ENCODE measurements at regions not wholly inside any gene's neighbourhood (a gene's known extent, or its start where the extent isn't known, plus 50 kb on each side); places are given as distances from the start of the nearest gene placed in this dataset.

GRCh38 chr4:22336822-22337221 lies 179.0 kb downstream of the ADGRA3 start:
- WGBS, 4 donors, result 91 to 96% (median 93%) methylated on average over 6 of the region's 6 CpGs
- H3K36me3 ChIP-seq, result no peaks in the 10 kb centered on the region
- peaks cover 0 to 4% (median 0%) of the 10 kb centered on the region in 12 donors for H3K9me3 ChIP-seq
- no peak overlapping the region for H3K27ac ChIP-seq
- H3K4me1 ChIP-seq, result peaks cover 0 to 4% (median 0%) of the 10 kb centered on the region in 12 donors
- H3K4me3 ChIP-seq, result no peak overlapping the region
- no peak for ATAC-seq
- no peaks in the 10 kb centered on the region for H3K27me3 ChIP-seq
- no peak for DNase-seq
- intact Hi-C loops (cut with DNase I), result no loop called here
- TF ChIP-seq CTCF (IDR thresholded peaks at IDR 0.05) (no peak), POLR2A (IDR thresholded peaks at IDR 0.05) (no peak)

GRCh38 chr4:22334155-22334554 lies 181.7 kb downstream of the ADGRA3 start:
- Histone ChIP-seq H3K4me1 (peaks cover 0 to 4% (median 0%) of the 10 kb centered on the region in 12 donors), H3K4me3 (no peak overlapping the region), H3K27me3 (no peaks in the 10 kb centered on the region), H3K27ac (no peak overlapping the region), H3K36me3 (no peaks in the 10 kb centered on the region), H3K9me3 (peaks cover 0 to 6% (median 0%) of the 10 kb centered on the region in 12 donors)
- DNase-seq, result no peak
- 90 to 98% (median 94%) methylated on average over 2 of the region's 2 CpGs for WGBS, 4 donors
- no peak for ATAC-seq
- no peak for TF ChIP-seq POLR2A (IDR thresholded peaks at IDR 0.05)
- TF ChIP-seq CTCF (IDR thresholded peaks at IDR 0.05), result no peak
- intact Hi-C loops (cut with DNase I), result no loop called here

GRCh38 chr4:22324422-22324821 lies 191.4 kb downstream of the ADGRA3 start:
- no peak overlapping the region for H3K27ac ChIP-seq
- intact Hi-C loops (cut with DNase I), result no loop called here
- no peak for TF ChIP-seq POLR2A (IDR thresholded peaks at IDR 0.05)
- no peak for TF ChIP-seq CTCF (IDR thresholded peaks at IDR 0.05)
- H3K27me3 ChIP-seq, result no peaks in the 10 kb centered on the region
- no peaks in the 10 kb centered on the region for H3K4me1 ChIP-seq
- peaks cover 0 to 3% (median 0%) of the 10 kb centered on the region in 12 donors for H3K9me3 ChIP-seq
- DNase-seq, result peak in 1 of 5 donors; percentile 24
- 43 to 61% (median 47%) methylated on average over 1 of the region's 1 CpG for WGBS, 4 donors
- peak in 3 of 4 donors; percentile 13 to 60 (median 55) for ATAC-seq
- H3K36me3 ChIP-seq, result no peaks in the 10 kb centered on the region
- no peak overlapping the region for H3K4me3 ChIP-seq

- ATAC-seq (no peak), DNase-seq (no peak)
- Histone ChIP-seq H3K4me3 (no peak overlapping the region), H3K27me3 (no peaks in the 10 kb centered on the region), H3K4me1 (no peaks in the 10 kb centered on the region), H3K9me3 (no peaks in the 10 kb centered on the region), H3K36me3 (no peaks in the 10 kb centered on the region), H3K27ac (no peak overlapping the region)
- no peak for TF ChIP-seq POLR2A (IDR thresholded peaks at IDR 0.05)
- no peak for TF ChIP-seq CTCF (IDR thresholded peaks at IDR 0.05)
- 61 to 71% (median 67%) methylated on average over 2 of the region's 2 CpGs for WGBS, 4 donors
- intact Hi-C loops (cut with DNase I), result no loop called here
These were observed 192.2 kb downstream of the ADGRA3 start for GRCh38 chr4:22323691-22324090.

Measured in heart left ventricle (tissue), 16 donors.